A549 (cell line): ENCODE measurements at regions not wholly inside any gene's neighbourhood (a gene's known extent, or its start where the extent isn't known, plus 50 kb on each side); places are given as distances from the start of the nearest gene placed in this dataset.

Experiments used
- ATAC-seq, 2 experiments: fragments of 200-7000 bp in 1 of 2; fragments of >200 bp in 1 of 2; cut with Nextera tagmentation in 1 of 2; cut with Tn5 transposase in 1 of 2; 3 replicates each; pipeline versions ENCODE4 v1.8.0 to v1.9.1; 2018 to 2020; ENCODE audit warnings: mild to moderate bottlenecking in 1 of 2, moderate library complexity in 1 of 2
- CTCF ChIA-PET: fragments of 300-600 bp; sonication (Branson Sonifier 250); formaldehyde crosslinking; extraction: SDS; loops from one replicate; lab custom pipeline; 2021; ENCODE audit warnings: antibody characterized with exemption, inconsistent platforms; lab: Yijun Ruan, JAX
- POLR2A ChIA-PET: fragments of 350-600 bp; formaldehyde crosslinking; extraction: SDS; loops from one replicate; lab custom pipeline; 2021; ENCODE audit warnings: antibody characterized with exemption, inconsistent platforms; lab: Yijun Ruan, JAX
- DNase-seq, 2 experiments: peaks; one replicate each; pipeline versions ENCODE4 v3.0.0 to v3.0.0-alpha.2; 2011 to 2016; ENCODE audit warnings: low read depth in 1 of 2, low spot score in 1 of 2
- FAIRE-seq: peaks from 2 replicates; lab custom pipeline; 2011; peaks lifted over from hg19 to GRCh38; lab: Jason Lieb, UNC
- H3K27ac ChIP-seq, 2 experiments: fragments of >200 bp; sonication (Bioruptor Twin); formaldehyde crosslinking; 3 replicates each; pipeline ENCODE4 v1.5.1; 2016 to 2017
- H3K4me1 ChIP-seq: fragments of >200 bp; sonication (Bioruptor Twin); formaldehyde crosslinking; 3 replicates; pipeline ENCODE4 v1.6.1; 2016
- H3K4me2 ChIP-seq: fragments of >200 bp; sonication (Bioruptor Twin); formaldehyde crosslinking; 3 replicates; pipeline ENCODE4 v1.6.1; 2016
- H3K4me3 ChIP-seq: fragments of >200 bp; sonication (Bioruptor Twin); formaldehyde crosslinking; 3 replicates; pipeline ENCODE4 v1.5.1; 2016
- H3K9me3 ChIP-seq: fragments of >200 bp; sonication (Bioruptor Twin); formaldehyde crosslinking; 3 replicates; pipeline ENCODE4 v1.6.1; 2016
- ATOH8 ChIP-seq: fragments of 250-450 bp; sonication (Bioruptor Pico); IDR thresholded peaks from 2 replicates; pipeline ENCODE4 v1.5.0; 2020; ENCODE audit warnings: low read depth, mild to moderate bottlenecking, moderate library complexity
- BCL3 ChIP-seq: fragments of >200 bp; sonication (Bioruptor Twin); formaldehyde crosslinking; IDR thresholded peaks from 3 replicates; pipeline ENCODE4 v1.6.1; 2016
- CBX2 ChIP-seq: fragments of 200-600 bp; sonication (generic); IDR thresholded peaks from 2 replicates; pipeline ENCODE4 v1.6.1; 2016; ENCODE audit warnings: low read depth, mild to moderate bottlenecking, borderline replicate concordance
- CBX8 ChIP-seq: fragments of 200-600 bp; sonication (generic); IDR thresholded peaks from 2 replicates; pipeline ENCODE4 v1.6.1; 2016
- CHD2 ChIP-seq: fragments of 150-350 bp; IDR thresholded peaks from 2 replicates; pipeline ENCODE4 v1.6.1; 2014; ENCODE audit warnings: low read length; ENCODE audit not compliant: partially characterized antibody
- CHD4 ChIP-seq: fragments of 200-600 bp; sonication (generic); IDR thresholded peaks from 2 replicates; pipeline ENCODE4 v1.6.1; 2016; ENCODE audit warnings: antibody characterized with exemption, mild to moderate bottlenecking, borderline replicate concordance
- CTCF ChIP-seq: fragments of >200 bp; sonication (Bioruptor Twin); formaldehyde crosslinking; IDR thresholded peaks from 3 replicates; pipeline ENCODE4 v1.5.1; 2016
- EHMT2 ChIP-seq: fragments of 200-600 bp; sonication (generic); IDR thresholded peaks from 2 replicates; pipeline ENCODE4 v1.6.1; 2016; ENCODE audit warnings: antibody characterized with exemption, low read depth, mild to moderate bottlenecking, moderate library complexity
- EP300 ChIP-seq, 2 experiments: fragments of >200 bp; sonication (Bioruptor Twin); formaldehyde crosslinking; IDR thresholded peaks; 2 replicates in 1 of 2; 3 replicates in 1 of 2; pipeline ENCODE4 v1.6.1; 2016 to 2017
- ESRRA ChIP-seq: fragments of 150-350 bp; IDR thresholded peaks from 2 replicates; pipeline ENCODE4 v1.6.1; 2014; ENCODE audit warnings: mild to moderate bottlenecking, low read length, borderline replicate concordance
- FOSB ChIP-seq: fragments of 250-450 bp; sonication (Bioruptor Pico); IDR thresholded peaks from 2 replicates; pipeline ENCODE4 v1.5.0; 2020; ENCODE audit warnings: mild to moderate bottlenecking, moderate library complexity
- HOXA7 ChIP-seq: fragments of 250-450 bp; sonication (Bioruptor Pico); IDR thresholded peaks from 2 replicates; pipeline ENCODE4 v1.5.0; 2020; ENCODE audit warnings: mild to moderate bottlenecking, moderate library complexity
- HOXB13 ChIP-seq: fragments of 250-450 bp; sonication (Bioruptor Pico); IDR thresholded peaks from 2 replicates; pipeline ENCODE4 v1.5.0; 2020; ENCODE audit warnings: low read depth, mild to moderate bottlenecking, moderate library complexity
- MAZ ChIP-seq: fragments of 150-350 bp; IDR thresholded peaks from 2 replicates; pipeline ENCODE4 v1.6.1; 2014; ENCODE audit warnings: antibody characterized with exemption, low read depth, low read length, borderline replicate concordance
- MYC ChIP-seq: IDR thresholded peaks from 2 replicates; pipeline ENCODE4 v1.6.1; 2012; ENCODE audit warnings: mild to moderate bottlenecking, inconsistent platforms, low read length, improper control_type of control experiment, borderline replicate concordance
- POLR2AphosphoS2 ChIP-seq: conservative IDR thresholded peaks from 2 replicates; pipeline ENCODE4 v1.6.1; 2012; ENCODE audit warnings: low read length, improper control_type of control experiment, inconsistent platforms
- RNF2 ChIP-seq: fragments of 200-600 bp; sonication (generic); IDR thresholded peaks from 2 replicates; pipeline ENCODE4 v1.6.1; 2016; ENCODE audit warnings: low read depth, mild to moderate bottlenecking, antibody characterized with exemption, moderate library complexity, borderline replicate concordance
- SMC3 ChIP-seq: fragments of >200 bp; sonication (Bioruptor Twin); formaldehyde crosslinking; IDR thresholded peaks from 3 replicates; pipeline ENCODE4 v1.6.1; 2018; ENCODE audit warnings: inconsistent platforms
- SREBF2 ChIP-seq: fragments of 450-650 bp; IDR thresholded peaks from 2 replicates; pipeline ENCODE4 v1.6.1; 2014; ENCODE audit warnings: mild to moderate bottlenecking, moderate library complexity
- TFCP2L1 ChIP-seq: fragments of 250-450 bp; sonication (Bioruptor Pico); IDR thresholded peaks from 2 replicates; pipeline ENCODE4 v1.5.0; 2021; ENCODE audit warnings: mild to moderate bottlenecking
- TP53 ChIP-seq: fragments of 250-450 bp; sonication (Bioruptor Pico); IDR thresholded peaks from 2 replicates; pipeline ENCODE4 v1.5.0; 2021; ENCODE audit warnings: mild to moderate bottlenecking, moderate library complexity
- ZNF302 ChIP-seq: fragments of 250-450 bp; sonication (Bioruptor Pico); IDR thresholded peaks from 2 replicates; pipeline ENCODE4 v1.9.0; 2021; ENCODE audit warnings: inconsistent platforms, mild to moderate bottlenecking, moderate library complexity
- WGBS: methylation state at CpG from one replicate; pipeline ENCODE4 v1.1.6; 2017; ENCODE audit errors: missing lambda C conversion rate; 5-methylcytosine and 5-hydroxymethylcytosine counted together
- TF ChIP-seq, protein P1 (sequence below): fragments of 450-650 bp; IDR thresholded peaks from 2 replicates; pipeline ENCODE4 v1.6.1; 2014; ENCODE audit warnings: antibody characterized with exemption

GRCh38 chr2:217479566-217479965 lies 523.2 kb downstream of the TNS1 start (continued):
- no peak for TF ChIP-seq BCL3
- TF ChIP-seq SREBF2: no peak

- no peak overlapping the region for H3K4me3 ChIP-seq
- ChIA-PET POLR2A (no interaction called here), CTCF (no interaction called here)
- no peak for ATAC-seq
- TF ChIP-seq CBX2: no peak
- TF ChIP-seq HOXA7 (CRISPR knock-in tag): no peak
- TF ChIP-seq HOXB13: no peak
- no peak for FAIRE-seq
- WGBS: 54% methylated on average over 9 of the region's 9 CpGs
- H3K27ac ChIP-seq: no peak overlapping the region
- no peak overlapping the region for H3K4me2 ChIP-seq
- H3K9me3 ChIP-seq: peaks cover 9% of the 10 kb centered on the region; the same call in 2 of the 3 replicates
- DNase-seq: no peak
- H3K4me1 ChIP-seq: no peaks in the 10 kb centered on the region
These were observed 523.9 kb downstream of the TNS1 start for GRCh38 chr2:217478831-217479455.

- no peak for ATAC-seq
- H3K27ac ChIP-seq: no peak overlapping the region
- CTCF ChIA-PET: no interaction called here
These were observed 525.2 kb downstream of the TNS1 start for GRCh38 chr2:217477583-217477982.

DNA sequence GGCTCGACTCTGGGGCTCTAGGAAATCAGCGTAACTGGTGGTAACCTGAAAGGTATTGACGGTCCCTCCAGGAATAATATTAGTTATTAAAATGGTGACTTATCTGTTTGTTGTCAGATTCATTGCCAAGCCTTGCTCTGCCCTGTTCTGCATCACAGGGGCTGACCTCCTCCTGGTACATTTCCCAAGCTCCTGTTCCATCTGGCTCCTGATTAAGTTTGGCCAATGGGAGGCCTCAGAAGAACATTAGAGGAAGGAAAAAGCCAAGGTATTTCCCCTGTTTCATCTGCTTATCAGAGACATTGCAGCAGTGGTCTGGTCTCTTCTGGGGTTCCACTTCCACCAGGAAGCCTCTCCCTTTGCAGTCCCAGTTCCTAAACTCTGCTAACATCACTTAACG lies 527.0 kb downstream of the TNS1 start:
- no peaks in the 10 kb centered on the region for H3K4me1 ChIP-seq
- WGBS: 66% methylated on average over 4 of the region's 4 CpGs
- H3K9me3 ChIP-seq: no peaks in the 10 kb centered on the region
- FAIRE-seq (no peak), DNase-seq (no peak), ATAC-seq (no peak)
- POLR2A ChIA-PET: no interaction called here
- no peak overlapping the region for H3K27ac ChIP-seq
- no peak overlapping the region for H3K4me3 ChIP-seq
- CTCF ChIA-PET: no interaction called here
- TF ChIP-seq EP300 (IDR thresholded peaks at IDR 0.05): no peak
- no peak for TF ChIP-seq MYC
- TF ChIP-seq SMC3: no peak
- no peak for TF ChIP-seq SREBF2
- TF ChIP-seq ZNF302 (CRISPR knock-in tag): no peak
- no peak for TF ChIP-seq CTCF
- TF ChIP-seq EHMT2: no peak
- TF ChIP-seq, protein P1, sequence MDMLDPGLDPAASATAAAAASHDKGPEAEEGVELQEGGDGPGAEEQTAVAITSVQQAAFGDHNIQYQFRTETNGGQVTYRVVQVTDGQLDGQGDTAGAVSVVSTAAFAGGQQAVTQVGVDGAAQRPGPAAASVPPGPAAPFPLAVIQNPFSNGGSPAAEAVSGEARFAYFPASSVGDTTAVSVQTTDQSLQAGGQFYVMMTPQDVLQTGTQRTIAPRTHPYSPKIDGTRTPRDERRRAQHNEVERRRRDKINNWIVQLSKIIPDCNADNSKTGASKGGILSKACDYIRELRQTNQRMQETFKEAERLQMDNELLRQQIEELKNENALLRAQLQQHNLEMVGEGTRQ: no peak
- TF ChIP-seq MAZ: no peak
- no peak for TF ChIP-seq CBX8
- no peak for TF ChIP-seq TP53 (CRISPR knock-in tag)
- no peak for TF ChIP-seq CHD4
- no peak for TF ChIP-seq TFCP2L1
- no peak for TF ChIP-seq HOXA7 (CRISPR knock-in tag)
- no peak for TF ChIP-seq POLR2AphosphoS2
- no peak overlapping the region for H3K4me2 ChIP-seq

More at GRCh38 chr2:217477583-217477982, 525.2 kb downstream of the TNS1 start:
- no peaks in the 10 kb centered on the region for H3K4me1 ChIP-seq
- TF ChIP-seq FOSB (CRISPR knock-in tag): no peak
- TF ChIP-seq RNF2: no peak
- TF ChIP-seq CHD2: no peak
- no peak for TF ChIP-seq POLR2AphosphoS2
- no peak for TF ChIP-seq ESRRA
- no peak for TF ChIP-seq ATOH8 (CRISPR knock-in tag)
- H3K4me2 ChIP-seq: no peak overlapping the region
- H3K9me3 ChIP-seq: peaks cover 9% of the 10 kb centered on the region; the same call in 2 of the 3 replicates
- POLR2A ChIA-PET: no interaction called here
- DNase-seq: no peak
- FAIRE-seq: no peak
- no peak overlapping the region for H3K4me3 ChIP-seq
